HG02870 (cell line): ENCODE measurements at regions not wholly inside any gene's neighbourhood (a gene's known extent, or its start where the extent isn't known, plus 50 kb on each side); places are given as distances from the start of the nearest gene placed in this dataset.

Experiments used
- ATAC-seq: cut with Tn5 transposase; IDR thresholded peaks from one replicate; pipeline ENCODE4 v1.9.1; 2021; ENCODE audit warnings: mild to moderate bottlenecking, moderate library complexity; ENCODE audit not compliant: unreplicated experiment

DNA sequence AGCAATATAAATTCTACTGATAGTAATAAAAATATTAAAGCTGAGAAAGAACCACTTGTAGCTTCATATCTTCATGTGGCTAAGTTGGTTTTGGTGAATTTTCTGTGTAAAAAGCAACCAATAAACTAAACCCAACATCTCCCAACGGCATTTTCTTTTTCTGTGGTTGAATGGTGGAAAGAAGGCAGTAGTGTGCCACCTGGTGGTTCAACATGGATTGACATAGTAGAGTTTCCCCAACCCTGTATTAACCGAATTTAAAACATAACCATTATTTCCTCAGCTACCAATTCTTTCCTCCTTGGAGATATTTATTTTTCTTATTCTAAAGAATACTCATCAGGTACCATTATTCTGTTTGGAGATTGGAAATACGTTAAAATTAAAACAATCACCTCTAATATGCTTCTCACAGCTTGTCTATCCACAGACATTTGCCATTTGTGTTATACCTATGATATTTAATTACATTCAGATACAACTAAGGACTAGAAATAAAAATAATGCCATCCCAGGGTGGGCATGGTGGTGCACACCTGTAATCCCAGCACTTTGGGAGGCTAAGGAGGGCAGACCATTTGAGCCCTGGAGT lies 117.1 kb upstream of the EEF1E1 start:
- peak; percentile 74 for ATAC-seq

DNA sequence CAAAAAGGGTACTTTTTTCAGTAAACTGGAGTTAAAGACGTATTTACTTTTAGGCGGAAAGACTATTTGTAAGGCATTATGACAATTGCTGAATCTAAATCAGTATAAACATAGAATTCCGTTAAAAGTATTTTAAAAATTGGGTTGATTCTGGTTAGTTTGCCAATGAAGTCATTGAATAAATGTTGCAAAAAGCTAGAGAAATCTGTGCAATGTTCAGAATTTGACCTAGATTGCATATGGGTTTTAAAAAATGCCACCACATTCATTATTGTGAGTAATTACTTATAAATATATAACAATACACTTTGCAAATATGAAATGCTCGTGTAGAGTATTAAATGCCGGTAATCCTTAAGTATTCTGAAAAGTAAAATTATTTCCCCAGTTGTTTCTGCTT lies 116.5 kb upstream of the EEF1E1 start:
- ATAC-seq = no peak

- ATAC-seq = no peak
Observed at GRCh38 chr6:8215631-8216030, 113.3 kb upstream of the EEF1E1 start.

- ATAC-seq = no peak
Observed at GRCh38 chr6:8213995-8214394, 111.6 kb upstream of the EEF1E1 start.

- ATAC-seq = no peak
Observed at GRCh38 chr6:8212720-8213434, 110.5 kb upstream of the EEF1E1 start.

- no peak for ATAC-seq
Observed at GRCh38 chr6:8207869-8208191, 105.5 kb upstream of the EEF1E1 start.

DNA sequence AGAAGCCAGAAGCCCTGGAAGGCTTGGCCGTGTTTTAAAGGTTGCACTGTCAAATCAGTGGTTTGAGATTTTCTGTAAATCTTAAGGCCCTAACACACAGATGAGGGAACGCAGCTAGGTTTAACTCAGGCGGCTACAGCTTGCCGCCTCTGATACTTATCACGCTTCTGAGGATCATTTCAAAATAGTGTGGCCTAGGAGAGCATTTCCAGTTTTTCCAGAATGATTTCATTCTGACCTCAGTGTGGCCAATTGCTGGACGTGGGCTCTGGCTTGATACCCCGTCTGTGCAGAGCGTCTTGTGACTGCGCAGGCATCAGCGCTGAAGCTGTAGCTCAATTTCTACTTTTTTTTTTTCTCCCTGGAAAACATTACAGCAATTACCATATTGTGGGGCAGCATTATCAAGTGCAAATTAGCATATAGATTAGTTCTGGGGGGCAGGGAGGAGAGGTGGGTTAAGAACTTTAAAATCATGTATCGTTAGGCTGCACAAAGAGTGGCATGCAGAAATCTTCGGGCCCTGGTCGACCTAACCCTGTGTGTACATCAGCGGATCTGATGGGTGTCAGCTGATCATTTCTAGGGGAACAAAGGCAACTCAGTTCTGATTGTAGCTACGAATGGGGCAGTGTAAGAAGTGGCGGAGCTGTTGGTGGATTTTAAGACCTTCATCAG lies 105.0 kb upstream of the EEF1E1 start:
- no peak for ATAC-seq

DNA sequence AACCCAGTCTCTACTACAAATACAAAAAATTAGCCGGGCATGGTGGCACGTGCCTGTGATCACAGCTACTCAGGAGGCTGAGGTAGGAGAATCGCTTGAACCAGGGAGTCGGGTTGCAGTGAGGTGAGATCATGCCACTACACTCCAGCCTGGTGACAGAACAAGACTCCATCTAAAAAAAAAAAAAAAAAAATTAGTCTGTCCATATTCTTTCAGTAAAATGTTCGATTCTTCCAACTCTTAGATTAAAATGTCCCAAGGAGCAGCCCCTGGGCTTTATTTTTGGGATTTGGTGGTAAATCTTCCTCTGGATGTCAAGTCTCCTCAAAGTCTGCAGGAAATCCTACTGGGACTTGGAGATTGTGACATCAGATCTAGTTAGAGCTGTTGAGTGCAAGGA lies 101.0 kb upstream of the EEF1E1 start:
- ATAC-seq = no peak

DNA sequence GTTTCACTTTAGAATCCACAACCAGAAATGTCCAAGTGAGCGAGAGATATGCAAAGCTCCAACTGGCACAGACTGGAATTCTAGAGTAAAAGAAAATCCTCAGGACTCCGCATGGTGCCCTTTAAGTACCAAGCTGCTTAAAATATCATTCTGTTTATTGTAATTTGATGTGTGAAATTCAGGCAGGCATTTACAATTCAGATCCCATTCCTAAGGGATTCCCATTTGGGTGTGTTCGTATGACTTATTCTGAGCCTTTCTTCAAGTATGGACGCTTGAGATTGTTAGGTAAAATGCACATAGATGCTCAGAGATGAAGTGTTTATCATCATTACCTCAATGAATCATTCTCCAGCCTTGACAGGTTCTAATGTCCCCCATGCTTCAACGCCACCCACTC lies 99.3 kb upstream of the EEF1E1 start:
- ATAC-seq = no peak

GRCh38 chr6:8200255-8200654 lies 97.9 kb upstream of the EEF1E1 start:
- no peak for ATAC-seq

DNA sequence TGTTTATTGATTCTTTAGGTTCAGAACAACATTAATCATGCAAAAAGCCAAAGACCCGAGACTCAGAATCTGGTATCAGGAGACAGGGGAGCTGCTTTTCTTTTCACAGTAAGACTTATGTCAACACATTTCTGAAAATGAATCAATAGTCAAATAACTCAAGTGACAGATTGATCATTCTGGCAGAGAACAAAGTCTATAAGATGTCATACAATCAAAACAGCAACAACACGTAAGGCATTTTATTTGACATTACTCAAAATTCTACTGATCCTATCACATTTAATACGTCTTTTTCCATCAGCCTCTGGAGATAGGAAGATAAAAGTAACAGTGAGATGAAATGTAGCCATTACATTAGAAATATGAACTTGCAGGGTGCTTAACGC lies 93.4 kb upstream of the EEF1E1 start:
- ATAC-seq = no peak

DNA sequence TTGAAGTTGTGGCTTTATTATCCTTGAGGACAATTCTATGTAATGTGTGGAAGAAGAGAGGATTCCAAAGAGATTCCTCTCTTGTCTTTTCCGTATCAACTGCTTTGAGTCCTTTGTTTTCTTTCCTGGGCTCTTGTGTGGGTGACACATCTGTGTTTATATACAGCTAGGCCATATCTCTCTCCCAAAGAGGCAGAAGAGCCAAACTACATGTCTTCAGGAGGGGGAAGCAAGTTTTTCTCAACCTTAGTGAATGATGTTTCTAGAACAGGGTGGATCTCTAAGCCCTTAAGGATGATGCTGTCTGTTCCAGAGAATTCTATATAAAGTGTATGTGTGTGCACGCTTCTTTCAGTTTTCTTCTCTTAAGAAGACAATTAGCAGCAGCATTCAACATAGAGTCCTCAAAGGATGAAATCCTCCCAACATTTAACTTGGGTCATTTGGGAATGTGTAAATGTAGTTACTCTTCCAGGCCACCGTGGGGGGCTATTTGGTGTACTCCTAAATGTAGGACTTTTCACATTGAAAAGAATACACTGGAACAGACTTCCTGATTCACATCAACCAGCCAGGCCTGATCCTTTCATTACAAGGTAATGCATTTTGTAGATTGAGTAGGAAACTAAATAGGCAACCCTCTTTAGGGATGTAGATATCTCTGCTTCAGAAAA lies 92.8 kb upstream of the EEF1E1 start:
- ATAC-seq = no peak

GRCh38 chr6:8194490-8194889 lies 92.1 kb upstream of the EEF1E1 start:
- no peak for ATAC-seq

GRCh38 chr6:8193541-8193940 lies 91.2 kb upstream of the EEF1E1 start:
- ATAC-seq = no peak

- ATAC-seq = no peak
Observed at GRCh38 chr6:8192597-8192996, 90.2 kb upstream of the EEF1E1 start.

DNA sequence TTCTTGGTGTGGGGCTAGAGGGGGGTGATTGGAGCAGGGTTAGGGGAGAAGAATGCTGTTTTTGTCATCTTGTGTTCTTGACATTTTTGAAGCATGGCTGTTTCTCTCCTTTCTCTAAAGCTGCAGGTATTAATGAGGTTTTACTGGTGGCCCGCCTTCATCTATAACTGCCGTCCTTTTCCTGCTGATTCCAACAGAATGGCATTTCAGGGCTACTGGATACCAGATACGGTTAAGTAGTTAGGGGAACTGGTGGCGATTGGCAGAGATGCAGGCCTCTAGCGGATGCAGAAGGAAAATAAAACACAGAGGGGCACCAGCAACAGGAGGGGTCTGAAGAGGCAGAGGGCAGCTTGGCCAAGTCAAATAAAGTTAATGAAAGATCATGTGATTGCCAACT lies 89.7 kb upstream of the EEF1E1 start:
- no peak for ATAC-seq

GRCh38 chr6:8191629-8192028 lies 89.3 kb upstream of the EEF1E1 start:
- no peak for ATAC-seq

DNA sequence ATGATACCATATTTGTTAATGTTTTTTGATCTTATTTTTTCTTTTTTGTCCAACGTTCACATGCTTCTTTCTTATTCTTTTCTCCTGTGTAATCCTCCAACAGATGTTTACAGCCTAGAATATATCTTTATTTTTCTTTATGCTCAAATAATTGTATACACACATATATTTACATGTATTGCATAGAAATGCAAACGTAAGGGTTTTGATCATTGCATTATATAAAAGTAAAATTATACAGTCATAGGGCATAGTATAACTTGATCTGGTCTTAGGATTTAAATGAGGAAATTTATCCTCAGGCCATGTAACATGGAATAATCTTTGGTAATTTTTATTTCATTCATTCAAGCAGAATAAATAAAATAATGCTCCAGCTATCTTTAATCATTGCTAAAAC lies 84.9 kb upstream of the EEF1E1 start:
- no peak for ATAC-seq

DNA sequence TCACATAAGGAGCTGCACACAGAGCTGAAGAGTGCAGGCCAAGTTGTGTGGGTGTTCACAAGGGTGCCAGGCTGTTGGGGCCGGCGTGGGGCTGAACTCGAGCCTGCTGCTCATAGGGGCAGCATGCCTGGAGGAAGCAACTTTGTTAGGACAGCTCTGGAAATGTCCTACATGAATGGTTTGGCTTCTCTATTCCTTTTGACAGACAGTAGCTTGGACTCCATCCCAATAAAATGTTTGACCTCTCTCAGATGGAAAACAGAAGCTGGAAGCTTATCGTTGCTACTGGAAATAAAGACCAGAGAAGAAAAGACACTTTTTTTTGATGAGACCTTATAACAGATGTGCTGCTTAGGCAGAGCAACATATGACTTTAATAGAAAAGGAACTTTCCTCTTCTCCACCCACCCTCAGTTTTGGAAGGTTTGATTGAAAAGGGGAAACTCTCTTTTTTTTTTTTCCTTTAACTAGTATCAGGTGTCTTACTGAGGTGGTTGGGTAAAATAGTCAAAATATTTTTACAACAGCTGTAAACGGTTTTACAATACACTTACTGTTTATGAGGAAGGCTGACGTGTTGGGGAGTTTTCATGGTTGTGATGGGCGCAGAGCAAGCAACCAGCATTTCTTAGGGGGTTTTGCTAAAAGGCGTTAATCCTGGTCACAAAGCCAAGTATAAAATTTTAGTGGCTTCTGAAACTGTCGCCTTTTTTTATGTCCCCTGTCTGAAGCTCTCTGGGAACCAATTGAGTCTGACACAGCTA lies 80.7 kb upstream of the EEF1E1 start:
- ATAC-seq = no peak

GRCh38 chr6:8181951-8182845 lies 79.8 kb upstream of the EEF1E1 start:
- ATAC-seq = no peak
